ENCODE measurements at regions not wholly inside any gene's neighbourhood (a gene's known extent, or its start where the extent isn't known, plus 50 kb on each side); places are given as distances from the start of the nearest gene placed in this dataset.

- Mint-ChIP-seq H3K9me3 (ENCODE audit: insufficient read depth) (no peaks in the 10 kb centered on the region), H3K4me3 (no peak overlapping the region), H3K27ac (no peak overlapping the region), H3K27me3 (ENCODE audit: low read depth) (no peaks in the 10 kb centered on the region), H3K4me1 (ENCODE audit: low read depth) (no peaks in the 10 kb centered on the region), H3K36me3 (ENCODE audit: low read depth) (no peaks in the 10 kb centered on the region)
- ChIA-PET CTCF (no interaction called here), POLR2A (no interaction called here)
- DNase-seq, result no peak
- ATAC-seq, result no peak
These were observed 520.5 kb upstream of the NR3C2 start for GRCh38 chr4:148962539-148963290.

- Mint-ChIP-seq H3K4me1 (ENCODE audit: low read depth) (no peaks in the 10 kb centered on the region), H3K27ac (no peak overlapping the region), H3K27me3 (ENCODE audit: low read depth) (no peaks in the 10 kb centered on the region), H3K36me3 (ENCODE audit: low read depth) (no peaks in the 10 kb centered on the region), H3K9me3 (ENCODE audit: insufficient read depth) (no peaks in the 10 kb centered on the region), H3K4me3 (no peak overlapping the region)
- ChIA-PET POLR2A (no interaction called here), CTCF (no interaction called here)
- DNase-seq, result no peak
- no peak for ATAC-seq
These were observed 519.3 kb upstream of the NR3C2 start for GRCh38 chr4:148961526-148961925.

GRCh38 chr4:148958317-148958716, 516.1 kb upstream of the NR3C2 start:
- CTCF ChIA-PET, result no interaction called here
- H3K27ac Mint-ChIP-seq, result no peak overlapping the region
- POLR2A ChIA-PET, result no interaction called here
- H3K4me1 Mint-ChIP-seq (ENCODE audit: low read depth), result no peaks in the 10 kb centered on the region
- no peaks in the 10 kb centered on the region for H3K27me3 Mint-ChIP-seq (ENCODE audit: low read depth)
- H3K4me3 Mint-ChIP-seq, result no peak overlapping the region
- H3K36me3 Mint-ChIP-seq (ENCODE audit: low read depth), result no peaks in the 10 kb centered on the region
- ATAC-seq (no peak), DNase-seq (no peak)
- no peaks in the 10 kb centered on the region for H3K9me3 Mint-ChIP-seq (ENCODE audit: insufficient read depth)

- ChIA-PET CTCF (no interaction called here), POLR2A (interaction anchor here (0.7 kb wide), 1 partner anchor 460 kb away, joined by 3 read pairs; no protein-coding TSS in a partner anchor)
- Mint-ChIP-seq H3K4me3 (no peak overlapping the region), H3K27ac (no peak overlapping the region), H3K4me1 (ENCODE audit: low read depth) (no peaks in the 10 kb centered on the region), H3K9me3 (ENCODE audit: insufficient read depth) (no peaks in the 10 kb centered on the region), H3K36me3 (ENCODE audit: low read depth) (no peaks in the 10 kb centered on the region), H3K27me3 (ENCODE audit: low read depth) (no peaks in the 10 kb centered on the region)
- no peak for DNase-seq
- no peak for ATAC-seq
These were observed 513.5 kb upstream of the NR3C2 start for GRCh38 chr4:148955564-148956297.

GRCh38 chr4:148954011-148954749, 512.0 kb upstream of the NR3C2 start:
- Mint-ChIP-seq H3K4me3 (no peak overlapping the region), H3K36me3 (ENCODE audit: low read depth) (no peaks in the 10 kb centered on the region), H3K4me1 (ENCODE audit: low read depth) (no peaks in the 10 kb centered on the region), H3K27me3 (ENCODE audit: low read depth) (no peaks in the 10 kb centered on the region), H3K9me3 (ENCODE audit: insufficient read depth) (no peaks in the 10 kb centered on the region), H3K27ac (no peak overlapping the region)
- ATAC-seq, result no peak
- ChIA-PET POLR2A (no interaction called here), CTCF (no interaction called here)
- no peak for DNase-seq

GRCh38 chr4:148951346-148951745, 509.1 kb upstream of the NR3C2 start:
- Mint-ChIP-seq H3K4me3 (no peak overlapping the region), H3K36me3 (ENCODE audit: low read depth) (no peaks in the 10 kb centered on the region), H3K9me3 (ENCODE audit: insufficient read depth) (no peaks in the 10 kb centered on the region), H3K4me1 (ENCODE audit: low read depth) (no peaks in the 10 kb centered on the region), H3K27me3 (ENCODE audit: low read depth) (no peaks in the 10 kb centered on the region), H3K27ac (no peak overlapping the region)
- ATAC-seq, result no peak
- ChIA-PET CTCF (no interaction called here), POLR2A (no interaction called here)
- no peak for DNase-seq

- no peak overlapping the region for H3K4me3 Mint-ChIP-seq
- H3K27ac Mint-ChIP-seq, result no peak overlapping the region
- no peak for ATAC-seq
- no peak for DNase-seq
- no peaks in the 10 kb centered on the region for H3K9me3 Mint-ChIP-seq (ENCODE audit: insufficient read depth)
- H3K27me3 Mint-ChIP-seq (ENCODE audit: low read depth), result no peaks in the 10 kb centered on the region
- no peaks in the 10 kb centered on the region for H3K4me1 Mint-ChIP-seq (ENCODE audit: low read depth)
- no peaks in the 10 kb centered on the region for H3K36me3 Mint-ChIP-seq (ENCODE audit: low read depth)
- CTCF ChIA-PET, result no interaction called here
- POLR2A ChIA-PET, result no interaction called here
These were observed 504.1 kb upstream of the NR3C2 start for GRCh38 chr4:148946271-148946670.

- DNase-seq, result no peak
- ATAC-seq, result no peak
- ChIA-PET POLR2A (no interaction called here), CTCF (no interaction called here)
- Mint-ChIP-seq H3K36me3 (ENCODE audit: low read depth) (no peaks in the 10 kb centered on the region), H3K27me3 (ENCODE audit: low read depth) (no peaks in the 10 kb centered on the region), H3K27ac (no peak overlapping the region), H3K4me3 (no peak overlapping the region), H3K4me1 (ENCODE audit: low read depth) (no peaks in the 10 kb centered on the region), H3K9me3 (ENCODE audit: insufficient read depth) (no peaks in the 10 kb centered on the region)
These were observed 502.6 kb upstream of the NR3C2 start for GRCh38 chr4:148944839-148945219.

- DNase-seq (no peak), ATAC-seq (no peak)
- CTCF ChIA-PET, result no interaction called here
- H3K36me3 Mint-ChIP-seq (ENCODE audit: low read depth), result no peaks in the 10 kb centered on the region
- H3K9me3 Mint-ChIP-seq (ENCODE audit: insufficient read depth), result no peaks in the 10 kb centered on the region
- no peaks in the 10 kb centered on the region for H3K4me1 Mint-ChIP-seq (ENCODE audit: low read depth)
- H3K4me3 Mint-ChIP-seq, result no peak overlapping the region
- H3K27me3 Mint-ChIP-seq (ENCODE audit: low read depth), result no peaks in the 10 kb centered on the region
- H3K27ac Mint-ChIP-seq, result no peak overlapping the region
- POLR2A ChIA-PET, result no interaction called here
These were observed 502.1 kb upstream of the NR3C2 start for GRCh38 chr4:148944136-148944838.

- no peaks in the 10 kb centered on the region for H3K36me3 Mint-ChIP-seq (ENCODE audit: low read depth)
- H3K27ac Mint-ChIP-seq, result no peak overlapping the region
- no peaks in the 10 kb centered on the region for H3K4me1 Mint-ChIP-seq (ENCODE audit: low read depth)
- peaks cover under 1% of the 10 kb centered on the region for H3K9me3 Mint-ChIP-seq (ENCODE audit: insufficient read depth)
- DNase-seq (no peak), ATAC-seq (no peak)
- H3K4me3 Mint-ChIP-seq, result no peak overlapping the region
- ChIA-PET POLR2A (no interaction called here), CTCF (no interaction called here)
- no peaks in the 10 kb centered on the region for H3K27me3 Mint-ChIP-seq (ENCODE audit: low read depth)
These were observed 492.8 kb upstream of the NR3C2 start for GRCh38 chr4:148934926-148935578.

GRCh38 chr4:148926276-148927260, 484.4 kb upstream of the NR3C2 start:
- Mint-ChIP-seq H3K9me3 (ENCODE audit: insufficient read depth) (peaks cover 11% of the 10 kb centered on the region), H3K4me3 (no peak overlapping the region), H3K27ac (no peak overlapping the region), H3K4me1 (ENCODE audit: low read depth) (no peaks in the 10 kb centered on the region), H3K27me3 (ENCODE audit: low read depth) (no peaks in the 10 kb centered on the region), H3K36me3 (ENCODE audit: low read depth) (no peaks in the 10 kb centered on the region)
- CTCF ChIA-PET, result no interaction called here
- DNase-seq (no peak), ATAC-seq (no peak)
- POLR2A ChIA-PET, result interaction anchor here (0.7 kb wide), 1 partner anchor 130 kb away, joined by 3 read pairs; no protein-coding TSS in a partner anchor
